ENCODE measurements at regions not wholly inside any gene's neighbourhood (a gene's known extent, or its start where the extent isn't known, plus 50 kb on each side); places are given as distances from the start of the nearest gene placed in this dataset.

GRCh38 chr6:113736978-113737377, 120.2 kb upstream of the MARCKS start:
- H3K27me3 ChIP-seq: no peaks in the 10 kb centered on the region
- no peaks in the 10 kb centered on the region for H3K9me3 ChIP-seq
- peaks cover 0 to 8% (median 2%) of the 10 kb centered on the region in 4 donors for H3K4me1 ChIP-seq
- ATAC-seq (ENCODE audit: low FRiP score in 2 of 2): no peak
- DNase-seq: no peak
- no peak overlapping the region for H3K27ac ChIP-seq
- H3K4me3 ChIP-seq: no peak overlapping the region
- TF ChIP-seq POLR2AphosphoS5 (IDR thresholded peaks at IDR 0.05) (no peak), CTCF (IDR thresholded peaks at IDR 0.05) (no peak), EP300 (IDR thresholded peaks at IDR 0.05) (no peak), POLR2A (IDR thresholded peaks at IDR 0.05) (no peak)
- no peaks in the 10 kb centered on the region for H3K36me3 ChIP-seq

DNA sequence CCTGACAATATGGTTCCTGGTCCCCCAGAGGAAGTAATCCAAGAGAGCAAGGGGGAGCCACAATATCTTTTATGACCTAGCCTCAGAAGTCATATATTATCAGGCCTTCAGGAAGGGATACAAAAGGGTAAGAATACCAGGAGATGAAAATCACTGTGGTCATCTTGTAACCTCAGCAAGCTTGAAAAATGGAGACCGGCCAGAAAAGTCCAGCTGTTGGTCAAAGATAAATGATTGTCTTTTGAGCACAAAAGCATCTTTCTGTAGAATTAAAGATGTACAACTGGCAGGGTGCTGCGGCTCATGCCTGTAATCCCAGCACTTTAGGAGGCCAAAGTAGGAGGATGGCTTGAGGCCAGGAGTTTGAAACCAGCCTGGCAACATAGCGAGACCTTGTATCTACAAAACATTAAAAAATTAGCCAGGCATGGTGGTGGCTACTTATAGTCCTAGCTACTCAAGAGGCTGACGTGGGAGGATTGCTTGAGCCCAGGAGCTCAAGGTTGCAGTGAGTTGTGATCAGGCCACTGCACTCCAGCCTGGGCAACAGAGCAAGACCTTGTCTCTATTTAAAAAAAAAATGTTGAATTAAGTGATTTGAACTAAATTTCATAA, 118.0 kb upstream of the MARCKS start:
- H3K9me3 ChIP-seq: no peaks in the 10 kb centered on the region
- no peak overlapping the region for H3K4me3 ChIP-seq
- no peaks in the 10 kb centered on the region for H3K4me1 ChIP-seq
- DNase-seq (no peak), ATAC-seq (ENCODE audit: low FRiP score in 2 of 2) (no peak)
- 86 to 88% methylated on average over 4 of the region's 4 CpGs for WGBS, 2 donors
- TF ChIP-seq CTCF (IDR thresholded peaks at IDR 0.05) (no peak), EP300 (IDR thresholded peaks at IDR 0.05) (no peak), POLR2A (IDR thresholded peaks at IDR 0.05) (no peak), POLR2AphosphoS5 (IDR thresholded peaks at IDR 0.05) (no peak)
- no peaks in the 10 kb centered on the region for H3K27me3 ChIP-seq
- H3K27ac ChIP-seq: no peak overlapping the region
- H3K36me3 ChIP-seq: no peaks in the 10 kb centered on the region

DNA sequence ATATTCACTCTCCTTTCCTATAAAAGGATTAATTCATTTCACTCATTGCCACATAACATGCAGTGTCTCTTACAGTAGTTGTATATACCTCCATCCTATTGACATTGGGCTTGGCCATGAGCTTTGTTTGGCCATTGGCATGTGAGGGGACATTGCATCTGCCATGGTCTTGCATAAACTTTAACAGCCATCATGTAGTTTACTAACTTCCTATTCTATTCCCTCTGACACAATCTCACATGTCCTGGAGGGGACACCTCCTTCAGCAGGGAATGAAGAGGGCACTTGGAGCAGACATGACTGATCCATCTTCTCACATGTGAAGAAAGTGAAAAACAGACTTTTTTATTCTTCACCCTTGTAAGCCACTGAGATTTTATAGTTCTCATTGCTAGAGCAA, 115.5 kb upstream of the MARCKS start:
- DNase-seq: no peak
- H3K27ac ChIP-seq: no peak overlapping the region
- H3K4me1 ChIP-seq: no peaks in the 10 kb centered on the region
- no peak for ATAC-seq (ENCODE audit: low FRiP score in 2 of 2)
- no peak for TF ChIP-seq POLR2A (IDR thresholded peaks at IDR 0.05)
- TF ChIP-seq EP300 (IDR thresholded peaks at IDR 0.05): no peak
- TF ChIP-seq POLR2AphosphoS5 (IDR thresholded peaks at IDR 0.05): no peak
- no peak for TF ChIP-seq CTCF (IDR thresholded peaks at IDR 0.05)
- H3K36me3 ChIP-seq: no peaks in the 10 kb centered on the region
- H3K4me3 ChIP-seq: no peak overlapping the region
- no peaks in the 10 kb centered on the region for H3K9me3 ChIP-seq
- no peaks in the 10 kb centered on the region for H3K27me3 ChIP-seq

- H3K4me3 ChIP-seq: no peak overlapping the region
- H3K4me1 ChIP-seq: no peaks in the 10 kb centered on the region
- H3K27ac ChIP-seq: no peak overlapping the region
- H3K9me3 ChIP-seq: no peaks in the 10 kb centered on the region
- H3K27me3 ChIP-seq: no peaks in the 10 kb centered on the region
- H3K36me3 ChIP-seq: no peaks in the 10 kb centered on the region
- no peak for ATAC-seq (ENCODE audit: low FRiP score in 2 of 2)
- no peak for TF ChIP-seq CTCF (IDR thresholded peaks at IDR 0.05)
- 86 to 94% methylated on average over 4 of the region's 4 CpGs for WGBS, 2 donors
- no peak for DNase-seq
Measured at GRCh38 chr6:113742342-113742741, 114.8 kb upstream of the MARCKS start.

DNA sequence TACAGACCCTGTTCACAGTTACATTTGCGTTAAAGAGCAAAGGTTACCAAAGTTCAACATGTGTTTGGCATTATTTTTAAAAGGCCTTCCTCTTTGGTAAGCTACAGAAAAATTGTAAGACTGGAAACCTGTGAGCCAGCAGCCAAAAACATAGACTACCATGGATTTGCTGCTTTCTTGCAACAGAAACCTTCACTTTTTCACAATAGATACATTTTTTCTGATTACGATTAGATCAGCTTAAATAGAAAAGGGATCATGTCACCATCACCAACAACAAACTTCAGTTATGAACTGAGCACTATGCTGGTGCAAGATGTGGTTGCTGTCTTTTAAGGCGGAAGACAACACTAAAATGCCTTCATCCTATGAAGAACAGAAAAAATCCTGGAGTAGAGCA, 112.3 kb upstream of the MARCKS start:
- Histone ChIP-seq H3K36me3 (no peaks in the 10 kb centered on the region), H3K4me1 (no peaks in the 10 kb centered on the region), H3K4me3 (no peak overlapping the region), H3K27ac (no peak overlapping the region), H3K27me3 (no peaks in the 10 kb centered on the region), H3K9me3 (no peaks in the 10 kb centered on the region)
- no peak for DNase-seq
- TF ChIP-seq POLR2AphosphoS5 (IDR thresholded peaks at IDR 0.05) (no peak), POLR2A (IDR thresholded peaks at IDR 0.05) (no peak), EP300 (IDR thresholded peaks at IDR 0.05) (no peak), CTCF (IDR thresholded peaks at IDR 0.05) (no peak)
- WGBS, 2 donors: 74 to 80% methylated on average over 3 of the region's 3 CpGs
- ATAC-seq (ENCODE audit: low FRiP score in 2 of 2): no peak
